GM23248 (cell line): ENCODE measurements at regions not wholly inside any gene's neighbourhood (a gene's known extent, or its start where the extent isn't known, plus 50 kb on each side); places are given as distances from the start of the nearest gene placed in this dataset.

Experiments used
- DNase-seq: peaks from one replicate; pipeline ENCODE4 v3.0.0-alpha.2; 2015
- H2AFZ ChIP-seq: fragments of 200-600 bp; sonication (generic); 2 replicates; pipeline ENCODE4 v1.6.1; 2016; ENCODE audit warnings: antibody characterized with exemption
- H3F3A ChIP-seq: fragments of 200-600 bp; sonication (generic); 2 replicates; pipeline ENCODE4 v1.6.1; 2016; ENCODE audit warnings: mild to moderate bottlenecking, antibody characterized with exemption, mixed run types; ENCODE audit not compliant: insufficient read depth
- H3K27ac ChIP-seq: fragments of 200-600 bp; sonication (generic); 2 replicates; pipeline ENCODE4 v1.5.1; 2016; ENCODE audit warnings: mild to moderate bottlenecking
- H3K27me3 ChIP-seq: fragments of 200-600 bp; sonication (generic); replicated peaks from 2 replicates; pipeline ENCODE4 v1.6.1; 2016; ENCODE audit warnings: mild to moderate bottlenecking; ENCODE audit not compliant: insufficient read depth
- H3K36me3 ChIP-seq: fragments of 200-600 bp; sonication (generic); 2 replicates; pipeline ENCODE4 v1.6.1; 2016; ENCODE audit warnings: low read depth, mild to moderate bottlenecking
- H3K4me1 ChIP-seq: fragments of 200-600 bp; sonication (generic); 2 replicates; pipeline ENCODE4 v1.6.1; 2016; ENCODE audit warnings: mild to moderate bottlenecking; ENCODE audit not compliant: insufficient read depth
- H3K4me2 ChIP-seq: fragments of 200-600 bp; sonication (generic); one replicate; pipeline ENCODE4 v1.6.1; 2016; ENCODE audit warnings: mild to moderate bottlenecking; ENCODE audit not compliant: unreplicated experiment
- H3K4me3 ChIP-seq: fragments of 200-600 bp; sonication (generic); 2 replicates; pipeline ENCODE4 v1.5.1; 2016; ENCODE audit warnings: mild to moderate bottlenecking
- H3K79me2 ChIP-seq: fragments of 200-600 bp; sonication (generic); 2 replicates; pipeline ENCODE4 v1.6.1; 2016; ENCODE audit warnings: mild to moderate bottlenecking; ENCODE audit not compliant: insufficient read depth
- H3K9ac ChIP-seq: fragments of 200-600 bp; sonication (generic); 2 replicates; pipeline ENCODE4 v1.6.1; 2016; ENCODE audit warnings: mild to moderate bottlenecking
- H3K9me2 ChIP-seq: fragments of 200-600 bp; sonication (generic); 2 replicates; pipeline ENCODE4 v1.6.1; 2016; ENCODE audit warnings: mixed run types, mild to moderate bottlenecking, moderate library complexity; ENCODE audit not compliant: insufficient read depth
- H3K9me3 ChIP-seq: fragments of 200-600 bp; sonication (generic); one replicate; pipeline ENCODE4 v1.6.1; 2017; ENCODE audit warnings: low read depth
- H4K20me1 ChIP-seq: fragments of 200-600 bp; sonication (generic); 2 replicates; pipeline ENCODE4 v1.6.0; 2016; ENCODE audit not compliant: insufficient read depth
- EZH2 ChIP-seq: fragments of 200-600 bp; sonication (generic); IDR thresholded peaks from 2 replicates; pipeline ENCODE4 v1.6.1; 2018; ENCODE audit warnings: antibody characterized with exemption, mild to moderate bottlenecking; ENCODE audit not compliant: insufficient read depth, poor library complexity, severe bottlenecking
- EZH2phosphoT487 ChIP-seq: fragments of 200-600 bp; sonication (generic); IDR thresholded peaks from 2 replicates; pipeline ENCODE4 v1.6.1; 2018; ENCODE audit warnings: antibody characterized with exemption, moderate library complexity, mild to moderate bottlenecking, low read depth; ENCODE audit not compliant: insufficient read depth
- WGBS, 2 experiments: methylation state at CpG; one replicate each; pipeline ENCODE4 v1.1.6; 2015 to 2017; ENCODE audit warnings: low lambda C conversion rate in 2 of 2, low coverage in 1 of 2; ENCODE audit errors: missing lambda C conversion rate in 2 of 2; 5-methylcytosine and 5-hydroxymethylcytosine counted together
- in situ Hi-C: fragments of 300-500 bp; cut with MboI; formaldehyde crosslinking; loops from 2 replicates; pipeline ENCODE4 v1.15.0; 2020

- H3K4me2 ChIP-seq = no peak overlapping the region
- H3K27ac ChIP-seq = no peak overlapping the region
- no peaks in the 10 kb centered on the region for H3K9me2 ChIP-seq
- no peak for DNase-seq
- in situ Hi-C loops = loop anchor here (10.0 kb wide), 1 partner anchor 526 kb away; no protein-coding TSS in a partner anchor
- no peaks in the 10 kb centered on the region for H3K79me2 ChIP-seq
- H3K4me3 ChIP-seq = no peak overlapping the region
- H4K20me1 ChIP-seq = no peaks in the 10 kb centered on the region
- H3K4me1 ChIP-seq = peaks cover 10% of the 10 kb centered on the region
- peaks cover 13% of the 10 kb centered on the region for H3F3A ChIP-seq
- H3K9me3 ChIP-seq = no peaks in the 10 kb centered on the region
- WGBS, 2 experiments = 79 to 82% methylated on average over 3 of the region's 3 CpGs
- no peak overlapping the region for H3K9ac ChIP-seq
- no peaks in the 10 kb centered on the region for H3K27me3 ChIP-seq
- TF ChIP-seq EZH2 (no peak), EZH2phosphoT487 (no peak)
- H2AFZ ChIP-seq = no peak overlapping the region
- no peaks in the 10 kb centered on the region for H3K36me3 ChIP-seq
These were observed 79.1 kb upstream of the SEC11C start for GRCh38 chr18:59060551-59060950.

GRCh38 chr18:59061914-59062642, 77.6 kb upstream of the SEC11C start:
- in situ Hi-C loops = loop anchor here (10.0 kb wide), 1 partner anchor 527 kb away; no protein-coding TSS in a partner anchor
- Histone ChIP-seq H3K79me2 (no peaks in the 10 kb centered on the region), H3K9me2 (no peaks in the 10 kb centered on the region), H2AFZ (no peak overlapping the region), H3K4me2 (no peak overlapping the region), H3K4me3 (no peak overlapping the region), H4K20me1 (no peaks in the 10 kb centered on the region), H3K9me3 (no peaks in the 10 kb centered on the region), H3K36me3 (no peaks in the 10 kb centered on the region), H3K27ac (no peak overlapping the region), H3K9ac (no peak overlapping the region), H3K27me3 (no peaks in the 10 kb centered on the region), H3K4me1 (peaks cover 10% of the 10 kb centered on the region), H3F3A (peaks cover 13% of the 10 kb centered on the region)
- no peak for TF ChIP-seq EZH2
- no peak for TF ChIP-seq EZH2phosphoT487
- DNase-seq = no peak
- 89 to 90% methylated on average over 14 of the region's 14 CpGs for WGBS, 2 experiments

GRCh38 chr18:59062643-59063006, 77.1 kb upstream of the SEC11C start:
- Histone ChIP-seq H3K4me1 (peaks cover 7% of the 10 kb centered on the region), H3K79me2 (no peaks in the 10 kb centered on the region), H3K9ac (no peak overlapping the region), H3K4me2 (no peak overlapping the region), H2AFZ (no peak overlapping the region), H3K36me3 (no peaks in the 10 kb centered on the region), H3F3A (peaks cover 13% of the 10 kb centered on the region), H3K27ac (no peak overlapping the region), H3K4me3 (no peak overlapping the region), H4K20me1 (no peaks in the 10 kb centered on the region), H3K27me3 (no peaks in the 10 kb centered on the region), H3K9me3 (no peaks in the 10 kb centered on the region), H3K9me2 (no peaks in the 10 kb centered on the region)
- no peak for TF ChIP-seq EZH2phosphoT487
- no peak for TF ChIP-seq EZH2
- in situ Hi-C loops = loop anchor here (10.0 kb wide), 1 partner anchor 528 kb away; no protein-coding TSS in a partner anchor
- WGBS, 2 experiments = 94% methylated on average over 13 of the region's 13 CpGs
- DNase-seq = no peak

- Histone ChIP-seq H2AFZ (no peak overlapping the region), H3K27ac (no peak overlapping the region), H3K9me2 (no peaks in the 10 kb centered on the region), H3K9me3 (no peaks in the 10 kb centered on the region), H3K36me3 (no peaks in the 10 kb centered on the region), H3F3A (peaks cover 6% of the 10 kb centered on the region), H3K79me2 (no peaks in the 10 kb centered on the region), H4K20me1 (no peaks in the 10 kb centered on the region), H3K4me2 (no peak overlapping the region), H3K9ac (no peak overlapping the region), H3K4me1 (peaks cover under 1% of the 10 kb centered on the region; the same call in 1 of the 2 replicates), H3K4me3 (no peak overlapping the region), H3K27me3 (no peaks in the 10 kb centered on the region)
- DNase-seq = no peak
- WGBS, 2 experiments = 70 to 77% methylated on average over 7 of the region's 7 CpGs
- TF ChIP-seq EZH2phosphoT487 (no peak), EZH2 (no peak)
- in situ Hi-C loops = loop anchor here (10.0 kb wide), 1 partner anchor 529 kb away; no protein-coding TSS in a partner anchor
These were observed 76.3 kb upstream of the SEC11C start for GRCh38 chr18:59063300-59063906.
